MCF 10A (cell line): ENCODE measurements at regions not wholly inside any gene's neighbourhood (a gene's known extent, or its start where the extent isn't known, plus 50 kb on each side); places are given as distances from the start of the nearest gene placed in this dataset.
A peak's percentile ranks its signal among the peaks of the same experiment; 100 is the strongest.

Source experiments
- BruUV-seq: library from RNA; stranded (reverse); fragments of 400-500 nt; replicated peaks from 2 replicates; lab custom pipeline; 2021; lab: Mats Ljungman, UMichigan
- CTCF ChIA-PET: fragments of 300-600 bp; sonication (Branson Sonifier 250); formaldehyde crosslinking; extraction: SDS; loops from one replicate; lab custom pipeline; 2021; ENCODE audit warnings: antibody characterized with exemption, inconsistent platforms; lab: Yijun Ruan, JAX
- POLR2A ChIA-PET: fragments of 300-600, 350-650 bp; sonication (Branson Sonifier 250); formaldehyde crosslinking; extraction: SDS; loops from one replicate; lab custom pipeline; 2020; ENCODE audit warnings: antibody characterized with exemption, inconsistent platforms; lab: Yijun Ruan, JAX
- DNase-seq: peaks from one replicate; pipeline ENCODE4 v3.0.0-alpha.2; 2018; ENCODE audit not compliant: unreplicated experiment
- H3K27ac Mint-ChIP-seq: one replicate; pipeline ENCODE4 v1.8.0; 2022; ENCODE audit warnings: mild to moderate bottlenecking, low read depth, mixed read lengths; ENCODE audit not compliant: unreplicated experiment
- H3K27me3 Mint-ChIP-seq: one replicate; pipeline ENCODE4 v1.8.0; 2022; ENCODE audit warnings: mixed read lengths; ENCODE audit not compliant: insufficient read depth, unreplicated experiment
- H3K36me3 Mint-ChIP-seq: one replicate; pipeline ENCODE4 v1.8.0; 2022; ENCODE audit warnings: mild to moderate bottlenecking, moderate library complexity, mixed read lengths; ENCODE audit not compliant: insufficient read depth, unreplicated experiment
- H3K4me1 Mint-ChIP-seq: one replicate; pipeline ENCODE4 v1.8.0; 2022; ENCODE audit warnings: mixed read lengths; ENCODE audit not compliant: insufficient read depth, unreplicated experiment
- H3K4me3 Mint-ChIP-seq: one replicate; pipeline ENCODE4 v1.8.0; 2022; ENCODE audit warnings: mild to moderate bottlenecking, moderate library complexity, mixed read lengths; ENCODE audit not compliant: unreplicated experiment
- H3K9me3 Mint-ChIP-seq: one replicate; pipeline ENCODE4 v1.8.0; 2022; ENCODE audit warnings: mixed read lengths; ENCODE audit not compliant: unreplicated experiment
- CTCF ChIP-seq: fragments of 200-600 bp; IDR thresholded peaks from one replicate; pipeline ENCODE4 v1.8.0; 2022; ENCODE audit warnings: antibody characterized with exemption, mild to moderate bottlenecking; ENCODE audit not compliant: unreplicated experiment
- intact Hi-C: fragments of 100-400 bp; cut with micrococcal nuclease; formaldehyde crosslinking; loops from 2 replicates; pipeline ENCODE4 v1.14.1; 2022

GRCh38 chr1:182261655-182262054 lies 129.9 kb downstream of the GLUL start:
- no peak for TF ChIP-seq CTCF
- CTCF ChIA-PET, result interaction anchor here (0.9 kb wide), 1 partner anchor 23 kb away, joined by 3 read pairs; no protein-coding TSS in a partner anchor
- no TSS peak for BruUV-seq
- DNase-seq, result no peak
- H3K4me3 Mint-ChIP-seq, result no peak overlapping the region
- no peak overlapping the region for H3K27ac Mint-ChIP-seq
- H3K36me3 Mint-ChIP-seq, result no peaks in the 10 kb centered on the region
- intact Hi-C loops, result no loop called here
- no peaks in the 10 kb centered on the region for H3K27me3 Mint-ChIP-seq
- H3K9me3 Mint-ChIP-seq, result no peaks in the 10 kb centered on the region
- peaks cover 11% of the 10 kb centered on the region for H3K4me1 Mint-ChIP-seq
- POLR2A ChIA-PET, result no interaction called here

GRCh38 chr1:182260516-182260915 lies 131.1 kb downstream of the GLUL start:
- no peak overlapping the region for H3K4me3 Mint-ChIP-seq
- intact Hi-C loops, result no loop called here
- peaks cover 11% of the 10 kb centered on the region for H3K4me1 Mint-ChIP-seq
- POLR2A ChIA-PET, result interaction anchor here (1.3 to 2.8 kb wide), 2 partner anchors 13 to 30 kb away, joined by 4 to 7 read pairs; no protein-coding TSS in a partner anchor
- H3K27ac Mint-ChIP-seq, result no peak overlapping the region
- H3K9me3 Mint-ChIP-seq, result no peaks in the 10 kb centered on the region
- H3K27me3 Mint-ChIP-seq, result no peaks in the 10 kb centered on the region
- TF ChIP-seq CTCF, result no peak
- CTCF ChIA-PET, result interaction anchor here (2.1 kb wide), 1 partner anchor 117 kb away, joined by 6 read pairs; no protein-coding TSS in a partner anchor
- no TSS peak for BruUV-seq
- DNase-seq, result no peak
- no peaks in the 10 kb centered on the region for H3K36me3 Mint-ChIP-seq

- TF ChIP-seq CTCF, result no peak
- Mint-ChIP-seq H3K4me1 (peaks cover 11% of the 10 kb centered on the region), H3K9me3 (no peaks in the 10 kb centered on the region), H3K36me3 (no peaks in the 10 kb centered on the region), H3K4me3 (no peak overlapping the region), H3K27me3 (no peaks in the 10 kb centered on the region), H3K27ac (peak overlapping the region; percentile 69)
- ChIA-PET CTCF (interaction anchor here (0.7 to 2.1 kb wide), 3 partner anchors 55 to 209 kb away, joined by 3 to 6 read pairs (median 4); no protein-coding TSS in a partner anchor), POLR2A (interaction anchor here (0.6 to 2.8 kb wide), 10 partner anchors 8 to 128 kb away, joined by 3 to 7 read pairs (median 3); no protein-coding TSS in a partner anchor)
- BruUV-seq, result no TSS peak
- DNase-seq, result no peak
- intact Hi-C loops, result no loop called here
Measured at GRCh38 chr1:182259968-182260367, 131.6 kb downstream of the GLUL start.

- no peaks in the 10 kb centered on the region for H3K27me3 Mint-ChIP-seq
- BruUV-seq, result no TSS peak
- no peaks in the 10 kb centered on the region for H3K36me3 Mint-ChIP-seq
- no peak overlapping the region for H3K4me3 Mint-ChIP-seq
- H3K4me1 Mint-ChIP-seq, result peaks cover 11% of the 10 kb centered on the region
- peak overlapping the region; percentile 69 for H3K27ac Mint-ChIP-seq
- H3K9me3 Mint-ChIP-seq, result no peaks in the 10 kb centered on the region
- CTCF ChIA-PET, result interaction anchor here (0.6 to 2.1 kb wide), 4 partner anchors 54 to 209 kb away, joined by 3 to 6 read pairs (median 4); no protein-coding TSS in a partner anchor
- peak; percentile 69 for DNase-seq
- TF ChIP-seq CTCF, result no peak
- intact Hi-C loops, result no loop called here
- POLR2A ChIA-PET, result interaction anchor here (0.6 to 2.8 kb wide), 10 partner anchors 8 to 127 kb away, joined by 3 to 7 read pairs (median 3); no protein-coding TSS in a partner anchor
Measured at GRCh38 chr1:182259229-182259872, 132.2 kb downstream of the GLUL start.
